ENCODE measurements at regions not wholly inside any gene's neighbourhood (a gene's known extent, or its start where the extent isn't known, plus 50 kb on each side); places are given as distances from the start of the nearest gene placed in this dataset.

DNA sequence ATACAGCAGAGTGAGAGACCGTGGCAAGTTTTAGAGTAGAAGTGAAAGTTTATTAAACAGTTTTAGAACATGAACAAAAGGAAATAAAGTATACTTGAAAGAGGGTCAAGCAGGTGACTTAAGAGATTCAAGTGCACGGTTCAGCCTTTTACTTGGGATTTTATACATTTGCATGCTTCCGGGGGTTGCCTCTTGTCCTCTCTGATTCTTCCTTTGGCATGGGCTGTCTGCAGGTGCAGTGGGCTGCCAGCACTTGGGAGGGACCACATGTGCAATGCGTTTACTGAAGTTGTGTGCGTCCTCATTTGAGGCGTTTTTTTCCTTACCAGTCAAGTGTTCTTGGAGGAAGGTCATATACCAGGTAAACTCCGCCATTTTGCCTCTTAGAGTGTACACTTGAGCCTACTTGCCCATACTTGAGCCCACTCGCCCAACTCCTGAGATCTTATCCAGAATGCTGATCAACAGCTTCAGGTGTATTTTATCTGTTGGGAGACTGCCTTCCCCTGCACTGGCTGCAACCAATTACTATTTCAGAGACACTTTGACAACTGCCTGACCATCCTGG lies 195.2 kb downstream of the IRX5 start:
- Mint-ChIP-seq H3K4me1 (ENCODE audit: low read depth) (no peaks in the 10 kb centered on the region), H3K27me3 (peaks cover 3% of the 10 kb centered on the region), H3K4me3 (no peak overlapping the region), H3K9me3 (ENCODE audit: low read depth) (no peaks in the 10 kb centered on the region), H3K36me3 (no peaks in the 10 kb centered on the region), H3K27ac (no peak overlapping the region)

- Mint-ChIP-seq H3K36me3 (no peaks in the 10 kb centered on the region), H3K4me3 (no peak overlapping the region), H3K9me3 (ENCODE audit: low read depth) (no peaks in the 10 kb centered on the region), H3K27ac (no peak overlapping the region), H3K27me3 (peaks cover 2% of the 10 kb centered on the region), H3K4me1 (ENCODE audit: low read depth) (no peaks in the 10 kb centered on the region)
Observed at GRCh38 chr16:55126456-55126855, 195.8 kb downstream of the IRX5 start.

- Mint-ChIP-seq H3K27me3 (peaks cover 2% of the 10 kb centered on the region), H3K36me3 (no peaks in the 10 kb centered on the region), H3K27ac (no peak overlapping the region), H3K4me1 (ENCODE audit: low read depth) (no peaks in the 10 kb centered on the region), H3K4me3 (no peak overlapping the region), H3K9me3 (ENCODE audit: low read depth) (no peaks in the 10 kb centered on the region)
Observed at GRCh38 chr16:55130456-55130855, 193.5 kb upstream of the IRX6 start.

DNA sequence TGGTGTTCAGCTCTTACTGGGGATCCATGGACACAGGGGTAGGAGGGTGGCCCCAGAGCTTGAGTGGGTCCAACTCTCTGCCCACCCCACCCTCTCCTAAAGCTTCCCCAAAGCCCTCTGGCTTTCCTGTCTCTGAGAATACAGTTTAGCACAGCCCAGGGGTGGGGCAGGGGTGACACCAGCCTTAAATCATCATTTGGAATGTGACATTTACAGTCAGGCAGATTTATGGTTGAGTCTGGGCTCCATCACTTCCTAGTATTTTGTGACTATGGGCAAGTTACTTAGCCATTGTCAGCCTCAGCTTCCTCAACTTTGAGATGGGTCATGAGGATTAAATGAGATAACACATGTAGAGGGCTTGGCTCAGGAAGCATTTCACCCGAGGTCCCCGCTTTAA lies 193.1 kb upstream of the IRX6 start:
- Mint-ChIP-seq H3K4me3 (no peak overlapping the region), H3K27ac (no peak overlapping the region), H3K4me1 (ENCODE audit: low read depth) (no peaks in the 10 kb centered on the region), H3K9me3 (ENCODE audit: low read depth) (no peaks in the 10 kb centered on the region), H3K36me3 (no peaks in the 10 kb centered on the region), H3K27me3 (peaks cover 2% of the 10 kb centered on the region)

DNA sequence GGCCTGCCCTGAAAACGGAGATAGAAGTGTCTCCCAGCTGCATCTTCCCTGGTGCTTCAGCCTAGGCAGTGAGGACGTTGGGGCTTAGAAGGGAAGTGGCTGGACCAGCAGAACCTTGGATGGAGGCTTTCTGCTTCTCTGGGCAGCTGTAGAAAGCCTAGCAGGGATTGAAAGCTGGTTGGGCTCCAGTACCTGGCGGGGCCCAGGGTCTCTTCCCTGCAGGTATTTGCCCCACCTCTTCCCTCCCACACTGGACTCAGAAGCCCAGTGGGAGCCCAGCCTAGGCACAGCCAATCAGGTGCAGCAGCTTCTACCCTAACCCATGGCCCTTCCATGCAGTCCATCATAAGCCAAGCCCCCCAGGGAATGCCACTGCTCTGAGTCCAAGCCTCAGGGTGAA lies 190.3 kb upstream of the IRX6 start:
- Mint-ChIP-seq H3K9me3 (ENCODE audit: low read depth) (no peaks in the 10 kb centered on the region), H3K4me3 (no peak overlapping the region), H3K4me1 (ENCODE audit: low read depth) (no peaks in the 10 kb centered on the region), H3K36me3 (no peaks in the 10 kb centered on the region), H3K27ac (no peak overlapping the region), H3K27me3 (peaks cover 2% of the 10 kb centered on the region)

DNA sequence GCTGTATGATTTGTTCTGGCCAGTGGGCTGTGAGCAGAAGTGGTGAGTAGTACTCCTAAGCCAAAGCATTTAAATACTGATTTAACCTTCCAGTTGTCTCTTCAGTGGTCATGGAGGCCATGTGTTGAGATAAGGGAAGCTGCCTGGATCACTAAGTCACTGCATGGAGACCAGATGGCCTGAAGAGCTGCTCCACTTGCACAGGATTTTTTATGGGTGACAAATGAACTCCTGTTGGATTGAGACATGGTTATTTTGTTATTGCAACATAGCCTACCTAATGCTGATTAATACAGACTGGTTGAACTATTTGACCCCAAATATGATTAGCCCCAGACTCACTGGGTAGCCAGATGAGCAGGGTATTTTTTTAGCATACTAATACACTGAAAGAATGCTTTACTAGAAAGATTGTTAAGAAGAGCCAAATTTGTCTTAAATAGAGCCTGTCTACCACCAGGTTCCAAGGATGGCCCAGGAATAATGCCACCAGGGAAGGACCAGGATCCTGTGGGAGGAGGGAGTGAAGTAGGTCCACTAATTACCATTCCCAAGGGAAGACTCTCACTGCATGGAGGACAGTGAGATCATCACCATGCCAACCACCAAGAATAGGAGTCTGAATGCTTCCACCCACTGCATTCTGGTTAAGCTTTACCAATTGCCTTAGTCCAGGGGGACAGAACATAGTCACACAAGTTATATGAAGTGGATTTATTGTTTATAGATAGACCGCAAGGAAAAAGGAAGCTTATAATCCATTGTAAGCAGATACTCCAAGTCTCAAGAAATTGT lies 187.4 kb upstream of the IRX6 start:
- no peaks in the 10 kb centered on the region for H3K4me1 Mint-ChIP-seq (ENCODE audit: low read depth)
- H3K36me3 Mint-ChIP-seq, result no peaks in the 10 kb centered on the region
- H3K27ac Mint-ChIP-seq, result no peak overlapping the region
- no peak overlapping the region for H3K4me3 Mint-ChIP-seq
- no peaks in the 10 kb centered on the region for H3K9me3 Mint-ChIP-seq (ENCODE audit: low read depth)
- no peaks in the 10 kb centered on the region for H3K27me3 Mint-ChIP-seq

- no peaks in the 10 kb centered on the region for H3K36me3 Mint-ChIP-seq
- H3K4me1 Mint-ChIP-seq (ENCODE audit: low read depth), result no peaks in the 10 kb centered on the region
- no peaks in the 10 kb centered on the region for H3K9me3 Mint-ChIP-seq (ENCODE audit: low read depth)
- H3K27ac Mint-ChIP-seq, result no peak overlapping the region
- H3K27me3 Mint-ChIP-seq, result no peaks in the 10 kb centered on the region
- H3K4me3 Mint-ChIP-seq, result no peak overlapping the region
Observed at GRCh38 chr16:55138298-55138697, 185.7 kb upstream of the IRX6 start.

- Mint-ChIP-seq H3K4me3 (no peak overlapping the region), H3K36me3 (no peaks in the 10 kb centered on the region), H3K4me1 (ENCODE audit: low read depth) (no peaks in the 10 kb centered on the region), H3K9me3 (ENCODE audit: low read depth) (no peaks in the 10 kb centered on the region), H3K27ac (no peak overlapping the region), H3K27me3 (no peaks in the 10 kb centered on the region)
Observed at GRCh38 chr16:55142405-55142804, 181.6 kb upstream of the IRX6 start.

DNA sequence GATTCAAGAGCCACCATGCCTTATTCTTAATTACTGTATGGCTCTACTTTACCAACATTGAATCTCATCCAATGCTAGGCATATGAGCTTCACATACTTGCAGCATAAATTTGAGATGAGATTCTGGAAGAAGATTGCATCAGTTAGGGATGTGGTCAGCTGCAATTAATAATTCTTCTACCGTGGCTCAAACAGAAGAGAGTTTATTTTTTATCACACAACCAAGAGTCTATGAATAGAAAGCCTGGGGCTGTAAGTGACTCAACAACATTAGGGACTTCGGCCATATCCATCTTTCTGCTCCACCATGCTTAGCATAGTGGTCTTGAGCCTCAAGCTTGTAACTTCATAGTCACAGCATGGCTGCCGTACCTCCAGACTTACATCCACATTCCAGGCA lies 179.4 kb upstream of the IRX6 start:
- H3K27ac Mint-ChIP-seq, result no peak overlapping the region
- H3K9me3 Mint-ChIP-seq (ENCODE audit: low read depth), result no peaks in the 10 kb centered on the region
- H3K4me1 Mint-ChIP-seq (ENCODE audit: low read depth), result no peaks in the 10 kb centered on the region
- H3K4me3 Mint-ChIP-seq, result no peak overlapping the region
- no peaks in the 10 kb centered on the region for H3K36me3 Mint-ChIP-seq
- no peaks in the 10 kb centered on the region for H3K27me3 Mint-ChIP-seq

- Mint-ChIP-seq H3K4me3 (no peak overlapping the region), H3K4me1 (ENCODE audit: low read depth) (no peaks in the 10 kb centered on the region), H3K9me3 (ENCODE audit: low read depth) (no peaks in the 10 kb centered on the region), H3K27ac (no peak overlapping the region), H3K27me3 (no peaks in the 10 kb centered on the region), H3K36me3 (no peaks in the 10 kb centered on the region)
Observed at GRCh38 chr16:55145771-55146603, 178.0 kb upstream of the IRX6 start.

- Mint-ChIP-seq H3K27ac (no peak overlapping the region), H3K4me3 (no peak overlapping the region), H3K36me3 (no peaks in the 10 kb centered on the region), H3K4me1 (ENCODE audit: low read depth) (no peaks in the 10 kb centered on the region), H3K27me3 (no peaks in the 10 kb centered on the region), H3K9me3 (ENCODE audit: low read depth) (no peaks in the 10 kb centered on the region)
Observed at GRCh38 chr16:55146966-55147365, 177.0 kb upstream of the IRX6 start.

DNA sequence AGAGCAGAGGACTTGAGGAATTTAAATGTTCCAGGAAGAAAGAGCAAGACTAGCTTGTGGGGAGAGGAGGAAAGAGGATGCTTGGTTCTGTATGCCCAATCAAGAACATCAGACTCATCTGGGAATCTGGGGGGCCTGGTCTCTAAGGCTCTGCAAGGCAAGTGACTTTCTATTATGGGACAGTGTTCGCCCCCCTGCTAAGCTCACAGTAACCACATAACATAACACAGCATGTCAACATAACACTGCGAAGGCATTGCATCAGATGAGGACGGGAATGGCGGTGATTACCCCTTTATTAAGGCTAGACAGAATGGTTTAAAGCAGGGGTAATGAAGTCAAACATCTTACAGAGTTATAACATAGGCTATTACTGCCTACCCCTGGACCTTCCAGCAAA lies 176.6 kb upstream of the IRX6 start:
- Mint-ChIP-seq H3K36me3 (no peaks in the 10 kb centered on the region), H3K27ac (no peak overlapping the region), H3K27me3 (no peaks in the 10 kb centered on the region), H3K4me1 (ENCODE audit: low read depth) (no peaks in the 10 kb centered on the region), H3K9me3 (ENCODE audit: low read depth) (no peaks in the 10 kb centered on the region), H3K4me3 (no peak overlapping the region)

GRCh38 chr16:55149622-55150021 lies 174.4 kb upstream of the IRX6 start:
- H3K9me3 Mint-ChIP-seq (ENCODE audit: low read depth), result no peaks in the 10 kb centered on the region
- H3K4me3 Mint-ChIP-seq, result no peak overlapping the region
- peaks cover 6% of the 10 kb centered on the region for H3K27me3 Mint-ChIP-seq
- H3K4me1 Mint-ChIP-seq (ENCODE audit: low read depth), result no peaks in the 10 kb centered on the region
- no peaks in the 10 kb centered on the region for H3K36me3 Mint-ChIP-seq
- H3K27ac Mint-ChIP-seq, result no peak overlapping the region

DNA sequence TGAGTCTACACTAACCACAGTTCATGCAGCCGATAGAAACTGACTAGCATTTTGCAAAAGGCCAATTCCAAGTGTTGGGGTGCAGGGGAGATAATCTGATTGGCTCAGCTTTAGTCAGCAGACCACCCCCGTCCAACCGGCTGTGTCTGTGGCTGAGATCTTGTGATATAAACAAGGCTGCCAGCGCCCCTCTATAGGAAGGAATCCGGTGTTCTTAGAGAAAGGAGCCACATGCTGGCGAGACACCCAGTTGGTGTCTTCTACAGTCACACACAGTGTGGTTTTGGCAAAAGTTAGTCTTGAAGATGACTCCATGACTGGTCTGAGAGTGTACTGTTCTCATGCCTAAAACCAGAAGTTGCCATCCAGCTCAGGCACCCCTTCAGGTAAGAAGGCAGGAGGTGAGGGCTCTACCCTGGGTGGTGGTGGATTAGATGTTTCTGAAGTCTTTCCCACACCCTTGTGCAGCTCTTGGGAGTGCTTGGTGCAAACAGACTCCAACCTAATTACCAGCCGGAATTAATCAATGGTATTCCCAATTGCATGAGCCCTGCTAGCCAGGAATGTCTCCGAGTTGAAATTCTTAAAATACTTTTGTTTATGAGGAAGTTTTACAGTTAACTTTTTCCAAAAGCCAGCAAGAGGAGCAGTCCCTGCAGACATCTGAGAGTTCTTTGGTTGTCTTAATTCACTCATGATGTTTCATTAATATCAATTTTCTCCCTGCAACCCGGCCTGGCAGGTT lies 172.3 kb upstream of the IRX6 start:
- H3K4me1 Mint-ChIP-seq (ENCODE audit: low read depth), result no peaks in the 10 kb centered on the region
- H3K4me3 Mint-ChIP-seq, result no peak overlapping the region
- H3K36me3 Mint-ChIP-seq, result no peaks in the 10 kb centered on the region
- peaks cover 6% of the 10 kb centered on the region for H3K27me3 Mint-ChIP-seq
- no peak overlapping the region for H3K27ac Mint-ChIP-seq
- no peaks in the 10 kb centered on the region for H3K9me3 Mint-ChIP-seq (ENCODE audit: low read depth)

DNA sequence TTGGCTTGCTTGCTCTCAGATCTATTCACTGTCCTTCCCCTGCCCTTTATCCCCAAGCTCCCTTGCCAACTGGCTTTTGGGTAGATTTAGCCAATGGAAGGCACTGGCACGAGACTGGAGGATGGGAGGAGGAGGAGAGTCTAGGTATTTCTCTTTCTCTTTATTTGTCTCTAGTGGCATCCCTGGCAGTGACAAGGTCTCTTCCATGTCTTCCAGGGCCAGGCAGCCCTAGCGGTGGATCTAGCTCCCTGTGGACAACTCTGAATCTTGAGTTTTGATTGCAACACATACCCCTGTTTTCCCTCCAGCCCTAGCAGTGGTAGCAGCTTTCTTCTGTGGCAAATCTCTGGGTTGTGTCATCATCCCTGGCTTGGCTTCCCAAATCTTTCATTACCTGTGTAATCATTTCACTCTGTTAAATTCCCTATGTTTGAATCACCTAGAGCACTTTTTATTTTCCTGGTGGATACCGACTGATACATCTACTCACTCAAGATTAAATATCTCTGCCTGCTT lies 171.1 kb upstream of the IRX6 start:
- Mint-ChIP-seq H3K9me3 (ENCODE audit: low read depth) (no peaks in the 10 kb centered on the region), H3K27ac (no peak overlapping the region), H3K27me3 (peaks cover 6% of the 10 kb centered on the region), H3K36me3 (no peaks in the 10 kb centered on the region), H3K4me3 (no peak overlapping the region), H3K4me1 (ENCODE audit: low read depth) (no peaks in the 10 kb centered on the region)
